ENCODE measurements at regions not wholly inside any gene's neighbourhood (a gene's known extent, or its start where the extent isn't known, plus 50 kb on each side); places are given as distances from the start of the nearest gene placed in this dataset.

DNA sequence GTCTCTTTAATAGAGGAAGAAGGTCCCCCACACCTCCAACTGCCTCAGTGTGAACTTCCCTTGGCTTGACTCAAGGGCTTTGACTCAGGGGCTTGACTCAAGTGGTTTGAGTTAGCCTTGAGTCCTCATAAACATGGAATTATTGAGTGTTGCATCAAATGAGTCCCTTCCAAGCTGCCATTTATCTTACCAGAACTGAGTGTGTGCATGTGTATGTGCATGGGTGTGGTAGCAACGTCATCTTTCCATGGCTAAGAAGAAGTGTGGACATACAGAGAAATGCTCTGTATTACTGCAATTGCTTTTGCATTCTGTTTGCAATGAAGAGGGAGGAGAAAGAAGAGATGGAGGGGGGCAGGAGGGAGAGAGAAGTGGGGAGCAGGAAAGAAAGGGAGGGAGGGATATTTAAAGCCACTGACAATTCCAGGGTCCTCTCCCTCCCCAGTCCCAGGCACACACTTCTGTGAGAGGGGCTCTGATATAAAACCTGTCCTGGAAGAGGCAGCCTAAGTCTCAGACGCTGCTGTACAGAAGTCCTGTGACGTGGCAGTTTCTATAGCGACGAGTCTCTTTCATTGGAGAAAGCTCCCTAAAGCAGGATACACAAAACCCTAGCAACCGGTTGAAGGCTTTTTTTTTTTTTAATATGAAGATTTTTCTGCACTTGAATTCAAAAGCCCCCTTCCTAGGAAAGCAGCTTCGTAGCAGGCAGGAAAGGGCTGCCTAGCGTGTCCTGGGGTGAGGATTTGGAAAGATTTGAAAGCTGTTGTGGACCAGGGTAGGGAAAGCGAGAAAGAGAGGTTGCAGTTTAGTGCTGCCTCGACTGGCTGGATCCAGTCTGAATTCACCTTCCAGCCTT, 93.3 kb upstream of the MAP1B start:
- H3K4me3 ChIP-seq (ENCODE audit: low read depth, low read length) = no peak overlapping the region
- TF ChIP-seq, protein P1, sequence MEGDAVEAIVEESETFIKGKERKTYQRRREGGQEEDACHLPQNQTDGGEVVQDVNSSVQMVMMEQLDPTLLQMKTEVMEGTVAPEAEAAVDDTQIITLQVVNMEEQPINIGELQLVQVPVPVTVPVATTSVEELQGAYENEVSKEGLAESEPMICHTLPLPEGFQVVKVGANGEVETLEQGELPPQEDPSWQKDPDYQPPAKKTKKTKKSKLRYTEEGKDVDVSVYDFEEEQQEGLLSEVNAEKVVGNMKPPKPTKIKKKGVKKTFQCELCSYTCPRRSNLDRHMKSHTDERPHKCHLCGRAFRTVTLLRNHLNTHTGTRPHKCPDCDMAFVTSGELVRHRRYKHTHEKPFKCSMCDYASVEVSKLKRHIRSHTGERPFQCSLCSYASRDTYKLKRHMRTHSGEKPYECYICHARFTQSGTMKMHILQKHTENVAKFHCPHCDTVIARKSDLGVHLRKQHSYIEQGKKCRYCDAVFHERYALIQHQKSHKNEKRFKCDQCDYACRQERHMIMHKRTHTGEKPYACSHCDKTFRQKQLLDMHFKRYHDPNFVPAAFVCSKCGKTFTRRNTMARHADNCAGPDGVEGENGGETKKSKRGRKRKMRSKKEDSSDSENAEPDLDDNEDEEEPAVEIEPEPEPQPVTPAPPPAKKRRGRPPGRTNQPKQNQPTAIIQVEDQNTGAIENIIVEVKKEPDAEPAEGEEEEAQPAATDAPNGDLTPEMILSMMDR (IDR thresholded peaks at IDR 0.05; ENCODE audit: borderline replicate concordance, insufficient read depth, low read depth, low read length) = no peak

DNA sequence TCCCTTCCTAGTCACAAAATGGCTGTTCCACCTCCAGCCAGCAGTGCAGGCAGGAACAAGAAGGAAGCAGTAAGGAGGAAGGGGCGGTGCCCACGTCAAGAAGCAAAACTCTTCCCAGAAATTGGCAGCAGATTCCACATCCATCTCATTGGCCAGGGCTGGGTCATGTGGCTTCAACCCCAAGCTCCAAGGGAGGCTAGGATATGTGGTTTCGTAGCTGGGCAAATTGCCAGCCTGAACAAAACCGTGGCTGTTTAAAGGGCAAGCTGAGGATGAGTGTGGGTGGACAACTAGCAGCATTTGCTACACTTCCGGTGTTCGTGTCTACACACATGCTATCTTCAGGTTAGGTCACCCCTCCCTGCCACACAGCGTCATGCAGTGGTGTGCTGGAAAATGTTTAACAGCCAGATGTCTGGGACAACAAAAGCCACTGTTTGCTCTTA, 92.1 kb upstream of the MAP1B start:
- TF ChIP-seq, protein P1 (IDR thresholded peaks at IDR 0.05; ENCODE audit: borderline replicate concordance, insufficient read depth, low read depth, low read length) = no peak
- no peak overlapping the region for H3K4me3 ChIP-seq (ENCODE audit: low read depth, low read length)

- TF ChIP-seq, protein P1 (IDR thresholded peaks at IDR 0.05; ENCODE audit: borderline replicate concordance, insufficient read depth, low read depth, low read length) = peak; percentile 96
- H3K4me3 ChIP-seq (ENCODE audit: low read depth, low read length) = no peak overlapping the region
Measured at GRCh38 chr5:72018143-72018803, 89.0 kb upstream of the MAP1B start.

- TF ChIP-seq, protein P1 (IDR thresholded peaks at IDR 0.05; ENCODE audit: borderline replicate concordance, insufficient read depth, low read depth, low read length) = no peak
Measured at GRCh38 chr5:72020161-72020983, 86.9 kb upstream of the MAP1B start.

GRCh38 chr5:72021651-72022357, 85.5 kb upstream of the MAP1B start:
- no peak overlapping the region for H3K4me3 ChIP-seq (ENCODE audit: low read depth, low read length)
- TF ChIP-seq, protein P1 (IDR thresholded peaks at IDR 0.05; ENCODE audit: borderline replicate concordance, insufficient read depth, low read depth, low read length) = no peak

More at GRCh38 chr5:72020161-72020983, 86.9 kb upstream of the MAP1B start:
- H3K4me3 ChIP-seq (ENCODE audit: low read depth, low read length) = no peak overlapping the region

DNA sequence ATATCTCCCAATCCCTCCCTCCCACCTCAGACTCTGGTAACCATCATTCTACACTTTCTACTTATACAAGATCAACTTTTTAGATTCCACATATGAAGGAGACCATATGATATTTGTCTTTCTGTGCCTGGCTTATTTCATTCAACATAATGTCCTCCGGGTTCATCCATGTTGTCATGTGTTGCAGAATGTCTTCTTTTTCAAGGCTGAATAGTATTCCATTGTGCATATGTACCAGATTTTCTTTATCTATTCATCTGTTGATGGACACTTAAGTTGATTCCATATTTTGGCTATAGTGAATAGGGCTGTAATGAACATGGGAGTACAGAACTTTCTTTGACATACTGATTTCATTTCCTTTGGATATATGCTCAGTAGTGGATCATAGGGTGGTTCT, 78.9 kb upstream of the MAP1B start:
- no peak overlapping the region for H3K4me3 ChIP-seq (ENCODE audit: low read depth, low read length)
- TF ChIP-seq, protein P1 (IDR thresholded peaks at IDR 0.05; ENCODE audit: borderline replicate concordance, insufficient read depth, low read depth, low read length) = no peak
